ENCODE measurements at regions not wholly inside any gene's neighbourhood (a gene's known extent, or its start where the extent isn't known, plus 50 kb on each side); places are given as distances from the start of the nearest gene placed in this dataset.

DNA sequence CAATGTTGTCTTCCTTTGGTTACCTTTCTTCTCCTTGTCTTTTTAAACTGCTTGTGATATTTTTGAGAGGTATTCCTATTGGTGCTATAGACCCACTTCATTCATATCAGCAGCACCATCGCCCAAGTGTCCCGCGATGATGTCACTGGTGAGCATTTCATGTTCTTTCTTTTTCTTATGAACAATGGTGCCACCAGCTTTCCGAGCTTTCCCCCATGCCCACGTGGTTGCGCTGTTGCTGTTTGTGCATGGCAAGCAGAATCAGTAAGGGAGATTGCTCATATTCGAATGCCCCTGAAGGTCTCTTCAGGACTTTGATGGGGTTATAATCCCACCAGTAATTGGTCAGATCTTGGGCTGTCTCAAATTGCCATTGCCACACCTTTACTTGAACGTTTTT lies 221.6 kb upstream of the USP9Y start:
- TF ChIP-seq, protein P1, sequence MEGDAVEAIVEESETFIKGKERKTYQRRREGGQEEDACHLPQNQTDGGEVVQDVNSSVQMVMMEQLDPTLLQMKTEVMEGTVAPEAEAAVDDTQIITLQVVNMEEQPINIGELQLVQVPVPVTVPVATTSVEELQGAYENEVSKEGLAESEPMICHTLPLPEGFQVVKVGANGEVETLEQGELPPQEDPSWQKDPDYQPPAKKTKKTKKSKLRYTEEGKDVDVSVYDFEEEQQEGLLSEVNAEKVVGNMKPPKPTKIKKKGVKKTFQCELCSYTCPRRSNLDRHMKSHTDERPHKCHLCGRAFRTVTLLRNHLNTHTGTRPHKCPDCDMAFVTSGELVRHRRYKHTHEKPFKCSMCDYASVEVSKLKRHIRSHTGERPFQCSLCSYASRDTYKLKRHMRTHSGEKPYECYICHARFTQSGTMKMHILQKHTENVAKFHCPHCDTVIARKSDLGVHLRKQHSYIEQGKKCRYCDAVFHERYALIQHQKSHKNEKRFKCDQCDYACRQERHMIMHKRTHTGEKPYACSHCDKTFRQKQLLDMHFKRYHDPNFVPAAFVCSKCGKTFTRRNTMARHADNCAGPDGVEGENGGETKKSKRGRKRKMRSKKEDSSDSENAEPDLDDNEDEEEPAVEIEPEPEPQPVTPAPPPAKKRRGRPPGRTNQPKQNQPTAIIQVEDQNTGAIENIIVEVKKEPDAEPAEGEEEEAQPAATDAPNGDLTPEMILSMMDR (IDR thresholded peaks at IDR 0.05) = no peak
- TF ChIP-seq POLR2AphosphoS5 (IDR thresholded peaks at IDR 0.05) (no peak), POLR2A (IDR thresholded peaks at IDR 0.05) (no peak)
- H3K27ac ChIP-seq = no peak overlapping the region
- H3K4me1 ChIP-seq = no peaks in the 10 kb centered on the region
- no peaks in the 10 kb centered on the region for H3K27me3 ChIP-seq
- H3K9me3 ChIP-seq = no peaks in the 10 kb centered on the region
- intact Hi-C loops (cut with DNase I; ENCODE audit: low total_unique reads) = no loop called here
- no peaks in the 10 kb centered on the region for H3K36me3 ChIP-seq
- no peak overlapping the region for H3K4me3 ChIP-seq
- DNase-seq (ENCODE audit: low spot score in 2 of 2) = no peak

DNA sequence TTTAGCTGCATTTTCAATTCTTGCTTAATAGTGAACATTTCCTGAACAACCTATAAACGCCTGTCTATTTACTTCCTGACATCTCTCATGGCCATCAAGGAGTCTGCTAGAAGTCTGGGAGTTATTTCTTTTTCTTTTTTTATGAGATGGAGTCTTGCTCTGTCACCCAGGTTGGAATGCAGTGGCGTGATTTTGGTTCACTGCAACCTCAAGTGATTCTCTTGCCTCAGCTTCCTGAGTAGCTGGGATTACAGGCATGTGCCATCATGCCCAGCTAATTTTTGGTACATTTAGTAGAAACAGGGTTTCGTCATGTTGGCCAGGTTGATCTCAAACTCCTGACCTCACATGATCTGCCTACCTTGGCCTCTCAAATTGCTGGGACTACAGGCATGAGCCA lies 217.6 kb upstream of the USP9Y start:
- TF ChIP-seq, protein P1 (IDR thresholded peaks at IDR 0.05) = no peak
- no peak for TF ChIP-seq POLR2A (IDR thresholded peaks at IDR 0.05)
- TF ChIP-seq POLR2AphosphoS5 (IDR thresholded peaks at IDR 0.05) = no peak
- intact Hi-C loops (cut with DNase I; ENCODE audit: low total_unique reads) = no loop called here
- Histone ChIP-seq H3K4me3 (no peak overlapping the region), H3K36me3 (no peaks in the 10 kb centered on the region), H3K4me1 (no peaks in the 10 kb centered on the region), H3K9me3 (no peaks in the 10 kb centered on the region), H3K27ac (no peak overlapping the region), H3K27me3 (no peaks in the 10 kb centered on the region)
- no peak for DNase-seq (ENCODE audit: low spot score in 2 of 2)

DNA sequence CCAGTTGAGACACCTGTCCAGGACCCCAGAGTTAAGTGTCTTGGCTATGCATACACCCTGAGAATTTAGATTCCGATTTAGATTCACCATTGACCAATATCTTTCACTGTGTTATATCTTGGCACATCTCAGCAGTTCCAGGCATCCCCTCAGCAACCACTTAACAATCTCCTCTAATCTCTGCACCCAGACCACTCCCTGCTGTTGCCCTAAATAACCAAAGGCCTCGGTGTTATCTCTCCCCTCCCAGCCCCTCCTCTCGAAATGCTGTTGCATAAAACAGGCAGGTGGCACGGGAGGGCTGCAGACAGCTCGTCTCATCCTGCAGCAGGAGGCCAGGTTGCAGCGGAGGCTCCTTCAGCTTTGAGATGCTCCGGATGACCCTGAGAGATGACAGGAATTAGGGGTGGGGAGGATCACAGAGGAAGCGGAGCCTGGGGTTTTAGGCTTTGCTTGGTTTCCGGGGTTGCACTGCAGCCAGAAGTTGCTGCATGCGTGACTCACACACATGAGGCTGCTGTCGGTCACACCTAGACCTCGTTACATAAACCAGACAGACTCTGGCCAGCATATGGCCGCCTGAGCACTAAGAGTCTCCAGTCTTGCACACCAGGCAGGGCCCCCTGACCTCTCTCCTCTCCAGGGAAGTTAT lies 210.3 kb upstream of the USP9Y start:
- Histone ChIP-seq H3K36me3 (no peaks in the 10 kb centered on the region), H3K4me1 (no peaks in the 10 kb centered on the region), H3K4me3 (no peak overlapping the region), H3K9me3 (no peaks in the 10 kb centered on the region), H3K27ac (no peak overlapping the region), H3K27me3 (no peaks in the 10 kb centered on the region)
- intact Hi-C loops (cut with DNase I; ENCODE audit: low total_unique reads) = no loop called here
- no peak for DNase-seq (ENCODE audit: low spot score in 2 of 2)
- TF ChIP-seq POLR2A (IDR thresholded peaks at IDR 0.05) = no peak
- TF ChIP-seq POLR2AphosphoS5 (IDR thresholded peaks at IDR 0.05) = no peak
- TF ChIP-seq, protein P1 (IDR thresholded peaks at IDR 0.05) = no peak

DNA sequence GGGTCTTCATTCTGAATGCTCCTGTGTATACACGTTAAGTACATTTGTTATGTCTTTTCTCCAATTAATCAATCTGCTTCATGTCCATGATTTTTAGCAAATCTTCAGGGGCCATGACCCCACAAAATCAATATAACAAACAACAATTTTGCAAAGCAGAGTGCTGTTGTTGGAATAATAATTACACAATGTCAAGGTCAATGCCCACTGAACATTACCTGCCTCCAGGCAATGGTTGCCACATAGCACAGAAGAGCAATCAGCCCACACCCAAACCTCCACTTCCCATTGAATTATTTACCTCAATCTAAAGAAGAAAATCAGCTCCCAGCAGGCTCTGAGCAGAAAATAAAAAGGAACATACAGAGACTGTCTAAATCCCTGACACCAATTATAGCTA lies 208.8 kb upstream of the USP9Y start:
- H3K27ac ChIP-seq = no peak overlapping the region
- DNase-seq (ENCODE audit: low spot score in 2 of 2) = no peak
- H3K36me3 ChIP-seq = no peaks in the 10 kb centered on the region
- H3K27me3 ChIP-seq = no peaks in the 10 kb centered on the region
- TF ChIP-seq, protein P1 (IDR thresholded peaks at IDR 0.05) = no peak
- no peak for TF ChIP-seq POLR2AphosphoS5 (IDR thresholded peaks at IDR 0.05)
- TF ChIP-seq POLR2A (IDR thresholded peaks at IDR 0.05) = no peak
- no peaks in the 10 kb centered on the region for H3K9me3 ChIP-seq
- no peaks in the 10 kb centered on the region for H3K4me1 ChIP-seq
- no peak overlapping the region for H3K4me3 ChIP-seq
- intact Hi-C loops (cut with DNase I; ENCODE audit: low total_unique reads) = no loop called here

DNA sequence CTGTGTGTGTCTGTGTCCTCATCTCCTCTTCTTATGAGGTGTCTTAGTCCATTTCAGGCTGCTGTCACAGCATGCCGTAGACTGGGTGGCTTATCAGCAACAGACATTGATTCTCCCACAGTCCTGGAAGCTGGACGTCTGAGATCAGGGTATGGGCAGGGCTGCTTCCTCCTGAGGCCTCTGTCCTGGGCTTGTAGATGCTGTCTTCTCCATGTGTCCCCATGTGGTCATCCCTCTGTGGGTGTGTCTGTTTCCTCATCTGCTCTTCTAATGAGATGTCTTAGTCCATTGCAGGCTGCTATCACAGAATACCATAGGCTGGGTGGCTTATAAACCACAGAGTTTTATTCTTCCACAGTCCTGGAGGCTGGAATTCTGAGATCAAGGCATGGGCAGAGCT lies 205.0 kb upstream of the USP9Y start:
- TF ChIP-seq, protein P1 (IDR thresholded peaks at IDR 0.05) = no peak
- TF ChIP-seq POLR2A (IDR thresholded peaks at IDR 0.05) (no peak), POLR2AphosphoS5 (IDR thresholded peaks at IDR 0.05) (no peak)
- H3K4me1 ChIP-seq = no peaks in the 10 kb centered on the region
- H3K27me3 ChIP-seq = no peaks in the 10 kb centered on the region
- DNase-seq (ENCODE audit: low spot score in 2 of 2) = no peak
- H3K27ac ChIP-seq = no peak overlapping the region
- intact Hi-C loops (cut with DNase I; ENCODE audit: low total_unique reads) = no loop called here
- no peaks in the 10 kb centered on the region for H3K36me3 ChIP-seq
- no peak overlapping the region for H3K4me3 ChIP-seq
- H3K9me3 ChIP-seq = no peaks in the 10 kb centered on the region
